OCI-LY7 (cell line): ENCODE measurements at regions not wholly inside any gene's neighbourhood (a gene's known extent, or its start where the extent isn't known, plus 50 kb on each side); places are given as distances from the start of the nearest gene placed in this dataset.

ENCODE experiments used
- EZH2phosphoT487 ChIP-seq: fragments of 200-600 bp; sonication (generic); IDR thresholded peaks from 2 replicates; pipeline ENCODE4 v1.6.1; 2018; ENCODE audit warnings: low read depth, borderline replicate concordance, mild to moderate bottlenecking, mixed run types, antibody characterized with exemption, low read length, moderate library complexity, mixed read lengths
- TF ChIP-seq, protein P1 (sequence below): fragments of 200-600 bp; sonication (generic); conservative IDR thresholded peaks from 2 replicates; pipeline ENCODE4 v1.5.1; 2014; ENCODE audit warnings: mild to moderate bottlenecking, antibody characterized with exemption, low read length, moderate library complexity, mixed read lengths

DNA sequence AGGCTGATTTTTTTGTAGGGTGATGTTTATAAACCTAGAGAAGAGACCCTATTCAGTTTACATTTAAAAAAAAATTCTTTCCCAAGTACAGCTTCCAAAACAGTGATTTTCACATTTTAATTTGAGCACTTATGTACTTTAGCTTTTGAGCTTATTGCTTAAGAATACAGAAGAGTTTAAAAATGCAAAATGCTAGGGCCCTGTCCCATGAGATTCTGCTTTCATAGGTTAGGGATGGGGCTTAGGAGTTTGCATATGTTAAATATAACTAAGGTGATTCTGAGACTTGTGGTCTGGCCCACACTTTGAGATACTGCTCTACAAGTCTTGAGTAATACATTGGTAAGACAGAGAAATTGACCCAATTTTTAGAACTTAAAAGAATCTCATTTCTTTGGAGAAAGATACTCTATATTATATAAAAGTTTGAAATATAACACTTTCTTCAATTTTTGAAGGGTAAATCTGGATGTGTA lies 137.3 kb upstream of the CWC22 start:
- TF ChIP-seq, protein P1, sequence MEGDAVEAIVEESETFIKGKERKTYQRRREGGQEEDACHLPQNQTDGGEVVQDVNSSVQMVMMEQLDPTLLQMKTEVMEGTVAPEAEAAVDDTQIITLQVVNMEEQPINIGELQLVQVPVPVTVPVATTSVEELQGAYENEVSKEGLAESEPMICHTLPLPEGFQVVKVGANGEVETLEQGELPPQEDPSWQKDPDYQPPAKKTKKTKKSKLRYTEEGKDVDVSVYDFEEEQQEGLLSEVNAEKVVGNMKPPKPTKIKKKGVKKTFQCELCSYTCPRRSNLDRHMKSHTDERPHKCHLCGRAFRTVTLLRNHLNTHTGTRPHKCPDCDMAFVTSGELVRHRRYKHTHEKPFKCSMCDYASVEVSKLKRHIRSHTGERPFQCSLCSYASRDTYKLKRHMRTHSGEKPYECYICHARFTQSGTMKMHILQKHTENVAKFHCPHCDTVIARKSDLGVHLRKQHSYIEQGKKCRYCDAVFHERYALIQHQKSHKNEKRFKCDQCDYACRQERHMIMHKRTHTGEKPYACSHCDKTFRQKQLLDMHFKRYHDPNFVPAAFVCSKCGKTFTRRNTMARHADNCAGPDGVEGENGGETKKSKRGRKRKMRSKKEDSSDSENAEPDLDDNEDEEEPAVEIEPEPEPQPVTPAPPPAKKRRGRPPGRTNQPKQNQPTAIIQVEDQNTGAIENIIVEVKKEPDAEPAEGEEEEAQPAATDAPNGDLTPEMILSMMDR = no peak
- no peak for TF ChIP-seq EZH2phosphoT487
